ENCODE measurements at regions not wholly inside any gene's neighbourhood (a gene's known extent, or its start where the extent isn't known, plus 50 kb on each side); places are given as distances from the start of the nearest gene placed in this dataset.
"Not testable (repeated sequence)": the region's sequence is repeated elsewhere in the genome, so short reads cannot be mapped to it uniquely, and the experiment has no call there.

GRCh38 chr2:160582490-160583145 is 89.0 kb upstream of the RBMS1 start:
- in situ Hi-C loops (cut with MboI; ENCODE audit: low pct_unique_long_range_greater_than_20kb, low sequenced_read_pairs), result no loop called here
- DNase-seq, result no peak

- DNase-seq, result no peak
- in situ Hi-C loops (cut with MboI; ENCODE audit: low pct_unique_long_range_greater_than_20kb, low sequenced_read_pairs), result no loop called here
Observed at GRCh38 chr2:160583146-160583535, 89.5 kb upstream of the RBMS1 start.

- no peak for DNase-seq
- in situ Hi-C loops (cut with MboI; ENCODE audit: low pct_unique_long_range_greater_than_20kb, low sequenced_read_pairs), result no loop called here
Observed at GRCh38 chr2:160583813-160584537, 90.4 kb upstream of the RBMS1 start.

- in situ Hi-C loops (cut with MboI; ENCODE audit: low pct_unique_long_range_greater_than_20kb, low sequenced_read_pairs), result no loop called here
- DNase-seq, result no peak
Observed at GRCh38 chr2:160584972-160585494, 91.4 kb upstream of the RBMS1 start.

- DNase-seq, result no peak
- in situ Hi-C loops (cut with MboI; ENCODE audit: low pct_unique_long_range_greater_than_20kb, low sequenced_read_pairs), result no loop called here
Observed at GRCh38 chr2:160590664-160591063, 97.1 kb upstream of the RBMS1 start.

GRCh38 chr2:160592401-160592800 is 98.8 kb upstream of the RBMS1 start:
- in situ Hi-C loops (cut with MboI; ENCODE audit: low pct_unique_long_range_greater_than_20kb, low sequenced_read_pairs), result no loop called here
- DNase-seq, result no peak

- DNase-seq, result no peak
- in situ Hi-C loops (cut with MboI; ENCODE audit: low pct_unique_long_range_greater_than_20kb, low sequenced_read_pairs), result no loop called here
Observed at GRCh38 chr2:160592993-160593392, 99.4 kb upstream of the RBMS1 start.

GRCh38 chr2:160596441-160596840 is 102.8 kb upstream of the RBMS1 start:
- in situ Hi-C loops (cut with MboI; ENCODE audit: low pct_unique_long_range_greater_than_20kb, low sequenced_read_pairs), result no loop called here
- DNase-seq, result no peak

GRCh38 chr2:160600437-160600836 is 106.8 kb upstream of the RBMS1 start:
- DNase-seq; in situ Hi-C loops (cut with MboI; ENCODE audit: low pct_unique_long_range_greater_than_20kb, low sequenced_read_pairs): not testable (repeated sequence)

- in situ Hi-C loops (cut with MboI; ENCODE audit: low pct_unique_long_range_greater_than_20kb, low sequenced_read_pairs), result no loop called here
- DNase-seq, result no peak
Observed at GRCh38 chr2:160602073-160602472, 108.5 kb upstream of the RBMS1 start.

GRCh38 chr2:160603771-160604510 is 110.3 kb upstream of the RBMS1 start:
- DNase-seq, result no peak
- in situ Hi-C loops (cut with MboI; ENCODE audit: low pct_unique_long_range_greater_than_20kb, low sequenced_read_pairs), result no loop called here

GRCh38 chr2:160606341-160606740 is 112.7 kb upstream of the RBMS1 start:
- DNase-seq, result no peak
- in situ Hi-C loops (cut with MboI; ENCODE audit: low pct_unique_long_range_greater_than_20kb, low sequenced_read_pairs), result no loop called here

- no peak for DNase-seq
- in situ Hi-C loops (cut with MboI; ENCODE audit: low pct_unique_long_range_greater_than_20kb, low sequenced_read_pairs), result no loop called here
Observed at GRCh38 chr2:160608599-160608998, 115.0 kb upstream of the RBMS1 start.

GRCh38 chr2:160609346-160609745 is 115.7 kb upstream of the RBMS1 start:
- in situ Hi-C loops (cut with MboI; ENCODE audit: low pct_unique_long_range_greater_than_20kb, low sequenced_read_pairs), result no loop called here
- DNase-seq, result no peak

- in situ Hi-C loops (cut with MboI; ENCODE audit: low pct_unique_long_range_greater_than_20kb, low sequenced_read_pairs), result no loop called here
- DNase-seq, result no peak
Observed at GRCh38 chr2:160610041-160610440, 116.4 kb upstream of the RBMS1 start.

GRCh38 chr2:160612266-160612856 is 118.8 kb upstream of the RBMS1 start:
- in situ Hi-C loops (cut with MboI; ENCODE audit: low pct_unique_long_range_greater_than_20kb, low sequenced_read_pairs), result no loop called here
- no peak for DNase-seq

- DNase-seq, result no peak
- in situ Hi-C loops (cut with MboI; ENCODE audit: low pct_unique_long_range_greater_than_20kb, low sequenced_read_pairs), result no loop called here
Observed at GRCh38 chr2:160613466-160614153, 120.0 kb upstream of the RBMS1 start.

GRCh38 chr2:160614391-160614790 is 120.8 kb upstream of the RBMS1 start:
- in situ Hi-C loops (cut with MboI; ENCODE audit: low pct_unique_long_range_greater_than_20kb, low sequenced_read_pairs), result no loop called here
- DNase-seq, result no peak

GRCh38 chr2:160615706-160616105 is 122.1 kb upstream of the RBMS1 start:
- in situ Hi-C loops (cut with MboI; ENCODE audit: low pct_unique_long_range_greater_than_20kb, low sequenced_read_pairs), result no loop called here
- DNase-seq, result no peak
